Ascending aorta (tissue), 2 donors: ENCODE measurements at regions not wholly inside any gene's neighbourhood (a gene's known extent, or its start where the extent isn't known, plus 50 kb on each side); places are given as distances from the start of the nearest gene placed in this dataset.
"Not testable (repeated sequence)": the region's sequence is repeated elsewhere in the genome, so short reads cannot be mapped to it uniquely, and the experiment has no call there.

ENCODE experiments used
- DNase-seq, 2 donors: peaks; one replicate each; pipeline ENCODE4 v3.0.0-alpha.2; 2019; ENCODE audit warnings: low spot score in 2 of 2
- H3K27ac ChIP-seq, 2 donors: fragments of 200-600 bp; sonication (generic); one replicate each; pipeline ENCODE4 v1.5.1; 2016 to 2017; ENCODE audit warnings: mild to moderate bottlenecking in 1 of 2
- H3K27me3 ChIP-seq: fragments of 200-600 bp; sonication (generic); one replicate; pipeline ENCODE4 v1.5.1; 2017
- H3K36me3 ChIP-seq, 2 donors: fragments of 200-600 bp; sonication (generic); one replicate each; pipeline ENCODE4 v1.5.1; 2016
- H3K4me1 ChIP-seq, 2 donors: fragments of 200-600 bp; sonication (generic); one replicate each; pipeline ENCODE4 v1.5.1; 2016 to 2017; ENCODE audit warnings: mild to moderate bottlenecking in 1 of 2
- H3K4me3 ChIP-seq, 2 donors: fragments of 200-600 bp; sonication (generic); one replicate each; pipeline ENCODE4 v1.5.1; 2016 to 2017; ENCODE audit warnings: mild to moderate bottlenecking in 1 of 2
- H3K9me3 ChIP-seq, 2 donors: fragments of 200-600 bp; sonication (generic); one replicate each; pipeline ENCODE4 v1.5.1; 2016
- CTCF ChIP-seq, 3 experiments: fragments of 200-600 bp in 2 of 3; fragments of 450-650 bp in 1 of 3; sonication (generic) in 2 of 3; IDR thresholded peaks; one replicate each; pipeline ENCODE4 v1.5.1; 2016 to 2019; ENCODE audit warnings: antibody characterized with exemption in 3 of 3, mild to moderate bottlenecking in 1 of 3, moderate library complexity in 1 of 3
- intact Hi-C: fragments of 100-400 bp; cut with DNase I; formaldehyde crosslinking; loops from one replicate; pipeline ENCODE4 v1.15.1; 2023

- H3K4me3 ChIP-seq: no peak overlapping the region
- intact Hi-C loops: no loop called here
- TF ChIP-seq CTCF (IDR thresholded peaks at IDR 0.05): peak in 2 of 3 experiments; percentile 12 to 17
- H3K9me3 ChIP-seq: peaks cover 5 to 19% of the 10 kb centered on the region in 2 donors
- no peak overlapping the region for H3K27ac ChIP-seq
- peaks cover 0 to 2% of the 10 kb centered on the region in 2 donors for H3K4me1 ChIP-seq
- H3K36me3 ChIP-seq: no peaks in the 10 kb centered on the region
- no peak for DNase-seq
- H3K27me3 ChIP-seq: no peaks in the 10 kb centered on the region
These were observed 104.0 kb upstream of the OLIG2 start for GRCh38 chr21:32921632-32922230.

- no peak for TF ChIP-seq CTCF (IDR thresholded peaks at IDR 0.05)
- no peak for DNase-seq
- no peaks in the 10 kb centered on the region for H3K36me3 ChIP-seq
- intact Hi-C loops: no loop called here
- no peaks in the 10 kb centered on the region for H3K4me1 ChIP-seq
- H3K9me3 ChIP-seq: peaks cover 5 to 19% of the 10 kb centered on the region in 2 donors
- H3K27me3 ChIP-seq: no peaks in the 10 kb centered on the region
- no peak overlapping the region for H3K27ac ChIP-seq
- no peak overlapping the region for H3K4me3 ChIP-seq
These were observed 100.6 kb upstream of the OLIG2 start for GRCh38 chr21:32925098-32925497.

- Histone ChIP-seq H3K9me3 (peaks cover 4 to 13% of the 10 kb centered on the region in 2 donors), H3K36me3 (no peaks in the 10 kb centered on the region), H3K27me3 (no peaks in the 10 kb centered on the region), H3K4me1 (no peaks in the 10 kb centered on the region), H3K4me3 (no peak overlapping the region), H3K27ac (no peak overlapping the region)
- no peak for TF ChIP-seq CTCF (IDR thresholded peaks at IDR 0.05)
- intact Hi-C loops: no loop called here
- no peak for DNase-seq
These were observed 96.1 kb upstream of the OLIG2 start for GRCh38 chr21:32929633-32930038.

GRCh38 chr21:32930673-32931072 is 95.1 kb upstream of the OLIG2 start:
- no peaks in the 10 kb centered on the region for H3K36me3 ChIP-seq
- no peaks in the 10 kb centered on the region for H3K4me1 ChIP-seq
- H3K27ac ChIP-seq: no peak overlapping the region
- intact Hi-C loops: no loop called here
- no peaks in the 10 kb centered on the region for H3K27me3 ChIP-seq
- DNase-seq: no peak
- no peak overlapping the region for H3K4me3 ChIP-seq
- TF ChIP-seq CTCF (IDR thresholded peaks at IDR 0.05): no peak
- peaks cover 0 to 3% of the 10 kb centered on the region in 2 donors for H3K9me3 ChIP-seq

GRCh38 chr21:32934068-32934467 is 91.7 kb upstream of the OLIG2 start:
- H3K9me3 ChIP-seq, intact Hi-C loops, H3K4me3 ChIP-seq, H3K27ac ChIP-seq, DNase-seq, H3K27me3 ChIP-seq, H3K36me3 ChIP-seq, H3K4me1 ChIP-seq: not testable (repeated sequence)

- Histone ChIP-seq H3K4me3 (no peak overlapping the region), H3K27me3 (no peaks in the 10 kb centered on the region), H3K9me3 (no peaks in the 10 kb centered on the region), H3K4me1 (no peaks in the 10 kb centered on the region), H3K36me3 (no peaks in the 10 kb centered on the region), H3K27ac (no peak overlapping the region)
- no peak for TF ChIP-seq CTCF (IDR thresholded peaks at IDR 0.05)
- no peak for DNase-seq
- intact Hi-C loops: no loop called here
These were observed 90.9 kb upstream of the OLIG2 start for GRCh38 chr21:32934829-32935228.
